Stimulated activated CD4-positive, alpha-beta T cell treated with anti-CD3 and anti-CD28 coated beads, TNF-alpha, amount 100 ng/mL, for 4 hours (primary cell): ENCODE measurements at regions not wholly inside any gene's neighbourhood (a gene's known extent, or its start where the extent isn't known, plus 50 kb on each side); places are given as distances from the start of the nearest gene placed in this dataset.
"Not testable (repeated sequence)": the region's sequence is repeated elsewhere in the genome, so short reads cannot be mapped to it uniquely, and the experiment has no call there.

ENCODE experiments used
- DNase-seq, 3 experiments: peaks; one replicate each; pipeline ENCODE4 v3.0.0-alpha.2; 2020; ENCODE audit warnings: low read depth in 3 of 3

- no peak for DNase-seq
These were observed 164.4 kb upstream of the JARID2 start for GRCh38 chr6:15081447-15081846.

- no peak for DNase-seq
These were observed 163.2 kb upstream of the JARID2 start for GRCh38 chr6:15082708-15083107.

- DNase-seq, result no peak
These were observed 159.3 kb upstream of the JARID2 start for GRCh38 chr6:15086348-15087158.

- no peak for DNase-seq
These were observed 158.7 kb upstream of the JARID2 start for GRCh38 chr6:15087186-15087589.

- DNase-seq, result no peak
These were observed 156.8 kb upstream of the JARID2 start for GRCh38 chr6:15088904-15089568.

- no peak for DNase-seq
These were observed 156.2 kb upstream of the JARID2 start for GRCh38 chr6:15089569-15090144.

GRCh38 chr6:15090145-15090579, 155.7 kb upstream of the JARID2 start:
- no peak for DNase-seq

- no peak for DNase-seq
These were observed 155.0 kb upstream of the JARID2 start for GRCh38 chr6:15090745-15091384.

GRCh38 chr6:15096894-15097837, 148.7 kb upstream of the JARID2 start:
- no peak for DNase-seq

GRCh38 chr6:15101130-15101529, 144.7 kb upstream of the JARID2 start:
- DNase-seq, result no peak

- no peak for DNase-seq
These were observed 143.6 kb upstream of the JARID2 start for GRCh38 chr6:15102241-15102640.

- no peak for DNase-seq
These were observed 138.8 kb upstream of the JARID2 start for GRCh38 chr6:15106958-15107643.

- no peak for DNase-seq
These were observed 138.1 kb upstream of the JARID2 start for GRCh38 chr6:15107644-15108382.

GRCh38 chr6:15108383-15108715, 137.5 kb upstream of the JARID2 start:
- no peak for DNase-seq

- DNase-seq, result no peak
These were observed 136.4 kb upstream of the JARID2 start for GRCh38 chr6:15109338-15110090.

- no peak for DNase-seq
These were observed 135.0 kb upstream of the JARID2 start for GRCh38 chr6:15110726-15111354.

- DNase-seq, result not testable (repeated sequence)
These were observed 134.3 kb upstream of the JARID2 start for GRCh38 chr6:15111576-15111975.

- DNase-seq, result no peak
These were observed 132.3 kb upstream of the JARID2 start for GRCh38 chr6:15113587-15113986.

GRCh38 chr6:15114061-15114460, 131.8 kb upstream of the JARID2 start:
- DNase-seq, result no peak
